ENCODE measurements at regions not wholly inside any gene's neighbourhood (a gene's known extent, or its start where the extent isn't known, plus 50 kb on each side); places are given as distances from the start of the nearest gene placed in this dataset.
A peak's percentile ranks its signal among the peaks of the same experiment; 100 is the strongest.

DNA sequence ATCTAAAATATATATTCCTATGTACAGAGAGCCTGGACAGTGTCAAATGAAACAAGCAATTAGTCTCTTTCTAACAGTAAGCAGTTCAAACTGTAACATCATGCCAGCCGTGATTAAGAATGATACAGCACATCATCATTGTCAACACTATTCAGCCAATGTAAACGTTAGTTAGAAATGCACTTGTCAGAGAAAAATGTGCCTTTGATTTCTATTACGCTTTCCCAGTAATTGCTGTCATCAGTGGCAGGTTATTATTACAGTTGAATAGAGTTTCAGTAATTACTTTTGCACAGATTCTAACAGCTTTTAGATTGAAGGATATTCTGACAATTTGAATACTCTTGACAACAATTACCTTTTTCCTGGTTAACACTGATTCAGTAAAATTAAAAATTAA, 1007.1 kb downstream of the SH3BGRL start:
- H3K4me2 ChIP-seq (ENCODE audit: low read length): no peak overlapping the region
- H2BK120ac ChIP-seq (ENCODE audit: insufficient read depth, low read length, poor library complexity): no peak overlapping the region
- no peak overlapping the region for H3K14ac ChIP-seq (ENCODE audit: low read length)
- H3K4me1 ChIP-seq (ENCODE audit: control insufficient read depth in 1 of 2, insufficient read depth in 2 of 2, low read length in 2 of 2): no peaks in the 10 kb centered on the region
- no peaks in the 10 kb centered on the region for H3K27me3 ChIP-seq (ENCODE audit: insufficient read depth, low read length)
- no peaks in the 10 kb centered on the region for H3K9me3 ChIP-seq (ENCODE audit: insufficient read depth, low read depth, low read length)
- no peak overlapping the region for H2AK5ac ChIP-seq (ENCODE audit: low read length)
- H2BK5ac ChIP-seq (ENCODE audit: low read depth, low read length, poor library complexity): no peak overlapping the region
- no peak overlapping the region for H3K27ac ChIP-seq (ENCODE audit: low read depth, low read length)
- no peak overlapping the region for H3K9ac ChIP-seq (ENCODE audit: low read length)
- no peaks in the 10 kb centered on the region for H3K79me2 ChIP-seq (ENCODE audit: control insufficient read depth, insufficient read depth, low read length, poor library complexity)
- H3K4me3 ChIP-seq (ENCODE audit: low read depth, low read length): no peak overlapping the region
- H2BK12ac ChIP-seq (ENCODE audit: low read length): no peak overlapping the region
- DNase-seq: no peak
- H3K18ac ChIP-seq (ENCODE audit: low read length): no peak overlapping the region
- no peak overlapping the region for H4K8ac ChIP-seq (ENCODE audit: low read depth, low read length)
- H4K91ac ChIP-seq (ENCODE audit: low read depth, low read length): no peak overlapping the region
- no CpG with 5 or more reads among the region's 3 CpGs for WGBS (ENCODE audit: extremely low coverage, insufficient coverage, insufficient read length)
- H3K4ac ChIP-seq (ENCODE audit: low read depth, low read length): no peak overlapping the region
- H4K12ac ChIP-seq (ENCODE audit: low read depth, low read length): no peak overlapping the region
- no peaks in the 10 kb centered on the region for H3K36me3 ChIP-seq (ENCODE audit: control insufficient read depth in 1 of 2, insufficient read depth in 2 of 2, low read length in 2 of 2)
- H3K79me1 ChIP-seq (ENCODE audit: low read length): no peaks in the 10 kb centered on the region
- H3K23ac ChIP-seq (ENCODE audit: low read length): no peak overlapping the region
- no peak overlapping the region for H2AFZ ChIP-seq (ENCODE audit: insufficient read depth, low read length, poor library complexity)

DNA sequence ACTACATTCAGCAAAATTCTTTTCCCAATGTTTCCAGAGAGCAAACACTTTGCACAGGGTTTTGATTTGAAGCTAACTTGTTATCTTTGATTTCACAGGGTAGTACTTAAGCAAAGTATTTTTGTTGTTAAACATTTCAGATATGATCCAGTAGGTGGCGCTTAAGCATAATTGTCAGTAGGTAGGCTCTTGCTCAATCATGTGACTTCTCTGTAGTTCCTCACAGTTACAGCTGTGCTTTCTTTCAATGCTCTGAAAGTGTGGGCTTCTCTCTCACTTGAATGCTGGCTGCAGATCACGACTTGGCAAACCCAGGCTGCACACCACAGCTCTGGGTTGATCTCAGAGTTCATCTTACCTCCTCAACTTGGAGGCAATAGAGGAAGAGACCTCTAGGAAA, 1016.5 kb downstream of the SH3BGRL start:
- H3K18ac ChIP-seq (ENCODE audit: low read length): no peak overlapping the region
- H4K8ac ChIP-seq (ENCODE audit: low read depth, low read length): peak overlapping the region; percentile 47
- H3K4me3 ChIP-seq (ENCODE audit: low read depth, low read length): no peak overlapping the region
- no peak overlapping the region for H3K4me2 ChIP-seq (ENCODE audit: low read length)
- H3K14ac ChIP-seq (ENCODE audit: low read length): no peak overlapping the region
- H3K4ac ChIP-seq (ENCODE audit: low read depth, low read length): no peak overlapping the region
- no peak overlapping the region for H3K23ac ChIP-seq (ENCODE audit: low read length)
- H3K27me3 ChIP-seq (ENCODE audit: insufficient read depth, low read length): no peaks in the 10 kb centered on the region
- H2BK5ac ChIP-seq (ENCODE audit: low read depth, low read length, poor library complexity): no peak overlapping the region
- no peak overlapping the region for H2AFZ ChIP-seq (ENCODE audit: insufficient read depth, low read length, poor library complexity)
- H4K12ac ChIP-seq (ENCODE audit: low read depth, low read length): no peak overlapping the region
- H3K27ac ChIP-seq (ENCODE audit: low read depth, low read length): no peak overlapping the region
- H3K79me2 ChIP-seq (ENCODE audit: control insufficient read depth, insufficient read depth, low read length, poor library complexity): no peaks in the 10 kb centered on the region
- H3K9ac ChIP-seq (ENCODE audit: low read length): no peak overlapping the region
- no peak overlapping the region for H2BK120ac ChIP-seq (ENCODE audit: insufficient read depth, low read length, poor library complexity)
- H3K36me3 ChIP-seq (ENCODE audit: control insufficient read depth in 1 of 2, insufficient read depth in 2 of 2, low read length in 2 of 2): no peaks in the 10 kb centered on the region
- no peak overlapping the region for H4K91ac ChIP-seq (ENCODE audit: low read depth, low read length)
- no peak overlapping the region for H2BK12ac ChIP-seq (ENCODE audit: low read length)
- no peaks in the 10 kb centered on the region for H3K9me3 ChIP-seq (ENCODE audit: insufficient read depth, low read depth, low read length)
- no peak overlapping the region for H2AK5ac ChIP-seq (ENCODE audit: low read length)
- H3K4me1 ChIP-seq (ENCODE audit: control insufficient read depth in 1 of 2, insufficient read depth in 2 of 2, low read length in 2 of 2): no peaks in the 10 kb centered on the region
- no peaks in the 10 kb centered on the region for H3K79me1 ChIP-seq (ENCODE audit: low read length)
- DNase-seq: peak in 1 of 2 donors; percentile 68
- no CpG with 5 or more reads among the region's 2 CpGs for WGBS (ENCODE audit: extremely low coverage, insufficient coverage, insufficient read length)

DNA sequence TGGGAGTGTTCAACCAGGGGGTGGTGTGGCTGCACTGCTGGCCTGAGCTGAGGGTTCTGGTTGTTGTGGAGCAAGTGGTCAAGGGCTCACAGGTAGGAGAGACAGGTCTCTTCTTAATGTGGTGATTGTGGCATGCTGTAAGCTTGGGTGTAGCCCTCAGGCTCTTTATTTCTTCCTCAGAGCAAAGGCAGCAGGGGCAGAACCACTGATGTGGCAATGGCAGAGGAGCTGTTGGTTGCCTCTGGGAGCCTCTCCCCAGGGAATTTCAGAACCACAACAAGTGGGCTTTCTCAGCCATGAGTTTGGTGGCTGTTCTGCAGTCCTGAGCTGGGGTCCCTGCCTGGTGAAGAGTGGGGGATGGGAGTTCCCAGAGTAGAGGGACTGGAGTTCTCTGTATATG, 1017.2 kb downstream of the SH3BGRL start:
- no peaks in the 10 kb centered on the region for H3K79me1 ChIP-seq (ENCODE audit: low read length)
- H3K79me2 ChIP-seq (ENCODE audit: control insufficient read depth, insufficient read depth, low read length, poor library complexity): no peaks in the 10 kb centered on the region
- H3K4me3 ChIP-seq (ENCODE audit: low read depth, low read length): no peak overlapping the region
- H2BK12ac ChIP-seq (ENCODE audit: low read length): no peak overlapping the region
- H3K18ac ChIP-seq (ENCODE audit: low read length): no peak overlapping the region
- no peak overlapping the region for H3K4ac ChIP-seq (ENCODE audit: low read depth, low read length)
- no peak overlapping the region for H4K12ac ChIP-seq (ENCODE audit: low read depth, low read length)
- no peak overlapping the region for H2AFZ ChIP-seq (ENCODE audit: insufficient read depth, low read length, poor library complexity)
- H2BK120ac ChIP-seq (ENCODE audit: insufficient read depth, low read length, poor library complexity): no peak overlapping the region
- H3K23ac ChIP-seq (ENCODE audit: low read length): no peak overlapping the region
- no peaks in the 10 kb centered on the region for H3K36me3 ChIP-seq (ENCODE audit: control insufficient read depth in 1 of 2, insufficient read depth in 2 of 2, low read length in 2 of 2)
- no peak overlapping the region for H4K91ac ChIP-seq (ENCODE audit: low read depth, low read length)
- no peak overlapping the region for H3K9ac ChIP-seq (ENCODE audit: low read length)
- H3K14ac ChIP-seq (ENCODE audit: low read length): no peak overlapping the region
- DNase-seq: no peak
- no peaks in the 10 kb centered on the region for H3K4me1 ChIP-seq (ENCODE audit: control insufficient read depth in 1 of 2, insufficient read depth in 2 of 2, low read length in 2 of 2)
- H3K4me2 ChIP-seq (ENCODE audit: low read length): no peak overlapping the region
- H2BK5ac ChIP-seq (ENCODE audit: low read depth, low read length, poor library complexity): no peak overlapping the region
- no peaks in the 10 kb centered on the region for H3K9me3 ChIP-seq (ENCODE audit: insufficient read depth, low read depth, low read length)
- H4K8ac ChIP-seq (ENCODE audit: low read depth, low read length): no peak overlapping the region
- no peak overlapping the region for H2AK5ac ChIP-seq (ENCODE audit: low read length)
- H3K27me3 ChIP-seq (ENCODE audit: insufficient read depth, low read length): no peaks in the 10 kb centered on the region
- H3K27ac ChIP-seq (ENCODE audit: low read depth, low read length): no peak overlapping the region

DNA sequence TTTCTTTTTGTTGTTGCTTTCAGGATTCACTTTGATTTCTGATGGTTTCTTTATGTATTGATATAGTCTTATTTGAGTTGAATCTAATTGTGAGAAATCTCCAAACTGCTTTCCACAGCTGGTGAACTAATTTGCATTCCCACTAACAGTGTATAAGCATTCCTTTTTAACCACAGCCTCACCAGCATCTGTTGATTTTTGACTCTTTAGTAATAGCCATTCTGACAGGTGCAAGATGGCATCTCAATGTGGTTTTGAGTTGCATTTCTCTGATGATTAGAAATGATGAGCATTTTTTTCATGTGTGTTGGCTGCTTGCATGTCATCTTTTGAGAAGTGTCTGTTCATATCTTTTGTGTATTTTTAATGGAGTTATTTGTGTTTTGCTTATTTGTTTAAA, 1023.1 kb downstream of the SH3BGRL start:
- Histone ChIP-seq H3K23ac (ENCODE audit: low read length) (no peak overlapping the region), H2BK5ac (ENCODE audit: low read depth, low read length, poor library complexity) (no peak overlapping the region), H3K18ac (ENCODE audit: low read length) (no peak overlapping the region), H3K14ac (ENCODE audit: low read length) (no peak overlapping the region), H3K36me3 (ENCODE audit: control insufficient read depth in 1 of 2, insufficient read depth in 2 of 2, low read length in 2 of 2) (no peaks in the 10 kb centered on the region), H4K8ac (ENCODE audit: low read depth, low read length) (no peak overlapping the region), H3K4me2 (ENCODE audit: low read length) (no peak overlapping the region), H3K79me2 (ENCODE audit: control insufficient read depth, insufficient read depth, low read length, poor library complexity) (no peaks in the 10 kb centered on the region), H2BK12ac (ENCODE audit: low read length) (no peak overlapping the region), H2AFZ (ENCODE audit: insufficient read depth, low read length, poor library complexity) (no peak overlapping the region), H3K27ac (ENCODE audit: low read depth, low read length) (no peak overlapping the region), H3K4me3 (ENCODE audit: low read depth, low read length) (no peak overlapping the region), H3K79me1 (ENCODE audit: low read length) (no peaks in the 10 kb centered on the region), H4K12ac (ENCODE audit: low read depth, low read length) (no peak overlapping the region), H3K4me1 (ENCODE audit: control insufficient read depth in 1 of 2, insufficient read depth in 2 of 2, low read length in 2 of 2) (no peaks in the 10 kb centered on the region), H4K91ac (ENCODE audit: low read depth, low read length) (no peak overlapping the region), H2AK5ac (ENCODE audit: low read length) (no peak overlapping the region), H3K9me3 (ENCODE audit: insufficient read depth, low read depth, low read length) (no peaks in the 10 kb centered on the region), H2BK120ac (ENCODE audit: insufficient read depth, low read length, poor library complexity) (no peak overlapping the region), H3K4ac (ENCODE audit: low read depth, low read length) (no peak overlapping the region), H3K27me3 (ENCODE audit: insufficient read depth, low read length) (no peaks in the 10 kb centered on the region), H3K9ac (ENCODE audit: low read length) (no peak overlapping the region)
- DNase-seq: peak in 1 of 2 donors; percentile 24

DNA sequence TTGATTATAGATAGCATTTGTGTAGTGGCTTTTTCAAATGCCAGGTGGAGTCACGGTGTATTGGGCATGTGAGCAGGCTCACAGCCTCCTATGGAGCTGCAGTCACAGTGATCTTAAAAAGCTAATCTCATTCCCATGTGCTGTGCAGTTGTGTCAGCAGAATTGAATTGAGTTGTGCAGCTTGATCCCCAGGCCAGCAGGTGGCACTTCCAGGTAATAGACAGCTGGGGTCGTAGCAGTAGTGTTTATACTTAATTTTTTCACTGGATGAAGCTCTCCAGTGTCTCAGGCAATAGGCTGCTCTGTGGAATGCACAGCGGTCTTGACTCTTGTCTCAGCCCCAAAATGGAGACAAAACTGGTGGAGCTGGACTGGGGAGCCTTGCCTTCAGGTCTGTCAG, 1028.1 kb downstream of the SH3BGRL start:
- Histone ChIP-seq H3K9ac (ENCODE audit: low read length) (no peak overlapping the region), H2BK12ac (ENCODE audit: low read length) (no peak overlapping the region), H3K18ac (ENCODE audit: low read length) (no peak overlapping the region), H3K4me2 (ENCODE audit: low read length) (no peak overlapping the region), H3K4me1 (ENCODE audit: control insufficient read depth in 1 of 2, insufficient read depth in 2 of 2, low read length in 2 of 2) (no peaks in the 10 kb centered on the region), H2AFZ (ENCODE audit: insufficient read depth, low read length, poor library complexity) (no peak overlapping the region), H2AK5ac (ENCODE audit: low read length) (no peak overlapping the region), H3K4ac (ENCODE audit: low read depth, low read length) (no peak overlapping the region), H3K79me1 (ENCODE audit: low read length) (no peaks in the 10 kb centered on the region), H3K36me3 (ENCODE audit: control insufficient read depth in 1 of 2, insufficient read depth in 2 of 2, low read length in 2 of 2) (no peaks in the 10 kb centered on the region), H3K23ac (ENCODE audit: low read length) (no peak overlapping the region), H2BK120ac (ENCODE audit: insufficient read depth, low read length, poor library complexity) (no peak overlapping the region), H4K12ac (ENCODE audit: low read depth, low read length) (peak overlapping the region; percentile 43), H3K14ac (ENCODE audit: low read length) (no peak overlapping the region), H3K27me3 (ENCODE audit: insufficient read depth, low read length) (no peaks in the 10 kb centered on the region), H3K27ac (ENCODE audit: low read depth, low read length) (no peak overlapping the region), H3K4me3 (ENCODE audit: low read depth, low read length) (no peak overlapping the region), H3K9me3 (ENCODE audit: insufficient read depth, low read depth, low read length) (no peaks in the 10 kb centered on the region), H2BK5ac (ENCODE audit: low read depth, low read length, poor library complexity) (no peak overlapping the region), H3K79me2 (ENCODE audit: control insufficient read depth, insufficient read depth, low read length, poor library complexity) (no peaks in the 10 kb centered on the region), H4K91ac (ENCODE audit: low read depth, low read length) (no peak overlapping the region), H4K8ac (ENCODE audit: low read depth, low read length) (no peak overlapping the region)
- WGBS (ENCODE audit: extremely low coverage, insufficient coverage, insufficient read length): no CpG with 5 or more reads among the region's 3 CpGs
- peak in 1 of 2 donors; percentile 5 for DNase-seq
